Trophoblast cell (in vitro differentiated cells and primary cell): ENCODE measurements at regions not wholly inside any gene's neighbourhood (a gene's known extent, or its start where the extent isn't known, plus 50 kb on each side); places are given as distances from the start of the nearest gene placed in this dataset.
A peak's percentile ranks its signal among the peaks of the same experiment; 100 is the strongest.

Experiments used
- DNase-seq, 2 donors: peaks; one replicate each; pipeline ENCODE4 v3.0.0-alpha.2; 2016
- H2AFZ ChIP-seq: 2 replicates; pipeline ENCODE4 v1.6.1; 2013; ENCODE audit warnings: low read length, moderate library complexity, mild to moderate bottlenecking; ENCODE audit not compliant: insufficient read depth, poor library complexity
- H2AK5ac ChIP-seq: 2 replicates; pipeline ENCODE4 v1.6.1; 2013; ENCODE audit warnings: mild to moderate bottlenecking, low read length
- H2BK120ac ChIP-seq: 2 replicates; pipeline ENCODE4 v1.6.1; 2013; ENCODE audit warnings: low read length, mild to moderate bottlenecking, moderate library complexity; ENCODE audit not compliant: insufficient read depth, poor library complexity
- H2BK12ac ChIP-seq: 2 replicates; pipeline ENCODE4 v1.6.1; 2013; ENCODE audit warnings: mild to moderate bottlenecking, low read length, moderate library complexity
- H2BK5ac ChIP-seq: 2 replicates; pipeline ENCODE4 v1.6.1; 2013; ENCODE audit warnings: low read length, low read depth, moderate library complexity, mild to moderate bottlenecking; ENCODE audit not compliant: poor library complexity
- H3K14ac ChIP-seq: 2 replicates; pipeline ENCODE4 v1.6.1; 2013; ENCODE audit warnings: mild to moderate bottlenecking, low read length
- H3K18ac ChIP-seq: 2 replicates; pipeline ENCODE4 v1.6.1; 2013; ENCODE audit warnings: mild to moderate bottlenecking, low read length
- H3K23ac ChIP-seq: 2 replicates; pipeline ENCODE4 v1.6.1; 2013; ENCODE audit warnings: low read length
- H3K27ac ChIP-seq: 2 replicates; pipeline ENCODE4 v1.5.1; 2013; ENCODE audit warnings: low read depth, mild to moderate bottlenecking, inconsistent platforms, low read length, moderate library complexity
- H3K27me3 ChIP-seq: 2 replicates; pipeline ENCODE4 v1.6.1; 2013; ENCODE audit warnings: inconsistent platforms, mild to moderate bottlenecking, low read length, moderate library complexity; ENCODE audit not compliant: insufficient read depth
- H3K36me3 ChIP-seq, 2 experiments: 1 replicate in 1 of 2; 2 replicates in 1 of 2; pipeline ENCODE4 v1.6.1; 2013; ENCODE audit warnings: low read length in 2 of 2, mild to moderate bottlenecking in 2 of 2, moderate library complexity in 1 of 2; ENCODE audit not compliant: insufficient read depth in 2 of 2, control insufficient read depth in 1 of 2
- H3K4ac ChIP-seq: 2 replicates; pipeline ENCODE4 v1.6.1; 2013; ENCODE audit warnings: low read depth, mild to moderate bottlenecking, low read length, moderate library complexity
- H3K4me1 ChIP-seq, 2 experiments: 1 replicate in 1 of 2; 2 replicates in 1 of 2; pipeline ENCODE4 v1.6.1; 2013; ENCODE audit warnings: low read length in 2 of 2, mild to moderate bottlenecking in 2 of 2, moderate library complexity in 1 of 2; ENCODE audit not compliant: insufficient read depth in 2 of 2, control insufficient read depth in 1 of 2
- H3K4me2 ChIP-seq: 2 replicates; pipeline ENCODE4 v1.6.1; 2013; ENCODE audit warnings: inconsistent platforms, mild to moderate bottlenecking, low read length, moderate library complexity
- H3K4me3 ChIP-seq: 2 replicates; pipeline ENCODE4 v1.5.1; 2013; ENCODE audit warnings: mild to moderate bottlenecking, low read depth, low read length, inconsistent platforms
- H3K79me1 ChIP-seq: one replicate; pipeline ENCODE4 v1.6.1; 2013; ENCODE audit warnings: low read length
- H3K79me2 ChIP-seq: 2 replicates; pipeline ENCODE4 v1.6.1; 2013; ENCODE audit warnings: low read length, mild to moderate bottlenecking; ENCODE audit not compliant: control insufficient read depth, insufficient read depth, poor library complexity
- H3K9ac ChIP-seq: 2 replicates; pipeline ENCODE4 v1.6.1; 2013; ENCODE audit warnings: mild to moderate bottlenecking, low read length
- H3K9me3 ChIP-seq: 2 replicates; pipeline ENCODE4 v1.6.1; 2013; ENCODE audit warnings: low read depth, mild to moderate bottlenecking, control low read depth, inconsistent platforms, low read length; ENCODE audit not compliant: insufficient read depth
- H4K12ac ChIP-seq: 2 replicates; pipeline ENCODE4 v1.6.1; 2013; ENCODE audit warnings: low read depth, mild to moderate bottlenecking, low read length, moderate library complexity
- H4K8ac ChIP-seq: 2 replicates; pipeline ENCODE4 v1.6.1; 2013; ENCODE audit warnings: low read depth, mild to moderate bottlenecking, low read length, moderate library complexity
- H4K91ac ChIP-seq: one replicate; pipeline ENCODE4 v1.6.1; 2013; ENCODE audit warnings: low read depth, mild to moderate bottlenecking, low read length, moderate library complexity
- WGBS: extraction: QIAGEN DNeasy Blood & Tissue Kit; methylation state at CpG from one replicate; pipeline ENCODE4 v1.1.7; 2013; ENCODE audit warnings: missing lambda C conversion rate; ENCODE audit not compliant: insufficient read length, insufficient coverage; ENCODE audit errors: extremely low coverage; 5-methylcytosine and 5-hydroxymethylcytosine counted together

- DNase-seq = no peak
- H3K23ac ChIP-seq = no peak overlapping the region
- no peak overlapping the region for H4K8ac ChIP-seq
- H3K27me3 ChIP-seq = no peaks in the 10 kb centered on the region
- H4K91ac ChIP-seq = no peak overlapping the region
- H3K9ac ChIP-seq = no peak overlapping the region
- H3K4me1 ChIP-seq = peaks cover 4 to 9% of the 10 kb centered on the region in 2 experiments
- no peak overlapping the region for H2BK120ac ChIP-seq
- H4K12ac ChIP-seq = no peak overlapping the region
- H3K14ac ChIP-seq = no peak overlapping the region
- H2BK12ac ChIP-seq = no peak overlapping the region
- H3K9me3 ChIP-seq = no peaks in the 10 kb centered on the region
- H3K4me2 ChIP-seq = no peak overlapping the region
- H3K79me2 ChIP-seq = no peaks in the 10 kb centered on the region
- no peak overlapping the region for H3K27ac ChIP-seq
- H2AFZ ChIP-seq = no peak overlapping the region
- no peak overlapping the region for H3K18ac ChIP-seq
- no CpG with 5 or more reads among the region's 2 CpGs for WGBS
- no peak overlapping the region for H3K4ac ChIP-seq
- no peaks in the 10 kb centered on the region for H3K79me1 ChIP-seq
- no peak overlapping the region for H3K4me3 ChIP-seq
- no peak overlapping the region for H2BK5ac ChIP-seq
- no peak overlapping the region for H2AK5ac ChIP-seq
- no peaks in the 10 kb centered on the region for H3K36me3 ChIP-seq
Measured at GRCh38 chrX:40410859-40411258, 169.9 kb upstream of the ATP6AP2 start.

GRCh38 chrX:40406330-40406859 lies 174.4 kb upstream of the ATP6AP2 start:
- Histone ChIP-seq H4K8ac (no peak overlapping the region), H3K4me2 (no peak overlapping the region), H3K27me3 (no peaks in the 10 kb centered on the region), H2BK5ac (no peak overlapping the region), H3K9ac (no peak overlapping the region), H2BK12ac (no peak overlapping the region), H3K4me3 (no peak overlapping the region), H4K91ac (no peak overlapping the region), H3K23ac (no peak overlapping the region), H2BK120ac (no peak overlapping the region), H3K27ac (no peak overlapping the region), H3K36me3 (no peaks in the 10 kb centered on the region), H3K79me1 (no peaks in the 10 kb centered on the region), H3K4ac (no peak overlapping the region), H3K18ac (no peak overlapping the region), H2AK5ac (no peak overlapping the region), H3K9me3 (no peaks in the 10 kb centered on the region), H3K79me2 (no peaks in the 10 kb centered on the region), H4K12ac (no peak overlapping the region), H3K4me1 (no peaks in the 10 kb centered on the region), H2AFZ (no peak overlapping the region), H3K14ac (no peak overlapping the region)
- peak; percentile 44 to 72 for DNase-seq
- no CpG with 5 or more reads among the region's 4 CpGs for WGBS

GRCh38 chrX:40405399-40405798 lies 175.4 kb upstream of the ATP6AP2 start:
- H4K8ac ChIP-seq = no peak overlapping the region
- no peaks in the 10 kb centered on the region for H3K79me2 ChIP-seq
- H3K27ac ChIP-seq = no peak overlapping the region
- H2BK12ac ChIP-seq = no peak overlapping the region
- no peak overlapping the region for H2BK5ac ChIP-seq
- no peak overlapping the region for H3K23ac ChIP-seq
- H3K14ac ChIP-seq = no peak overlapping the region
- no peaks in the 10 kb centered on the region for H3K27me3 ChIP-seq
- no peak for DNase-seq
- H2AK5ac ChIP-seq = no peak overlapping the region
- H3K4me2 ChIP-seq = no peak overlapping the region
- no peaks in the 10 kb centered on the region for H3K4me1 ChIP-seq
- no peak overlapping the region for H3K9ac ChIP-seq
- WGBS = no CpG with 5 or more reads among the region's 3 CpGs
- H3K4me3 ChIP-seq = no peak overlapping the region
- H3K18ac ChIP-seq = no peak overlapping the region
- no peak overlapping the region for H4K91ac ChIP-seq
- no peak overlapping the region for H4K12ac ChIP-seq
- H3K4ac ChIP-seq = no peak overlapping the region
- no peaks in the 10 kb centered on the region for H3K36me3 ChIP-seq
- H3K9me3 ChIP-seq = no peaks in the 10 kb centered on the region
- no peak overlapping the region for H2BK120ac ChIP-seq
- H2AFZ ChIP-seq = no peak overlapping the region
- no peaks in the 10 kb centered on the region for H3K79me1 ChIP-seq

DNA sequence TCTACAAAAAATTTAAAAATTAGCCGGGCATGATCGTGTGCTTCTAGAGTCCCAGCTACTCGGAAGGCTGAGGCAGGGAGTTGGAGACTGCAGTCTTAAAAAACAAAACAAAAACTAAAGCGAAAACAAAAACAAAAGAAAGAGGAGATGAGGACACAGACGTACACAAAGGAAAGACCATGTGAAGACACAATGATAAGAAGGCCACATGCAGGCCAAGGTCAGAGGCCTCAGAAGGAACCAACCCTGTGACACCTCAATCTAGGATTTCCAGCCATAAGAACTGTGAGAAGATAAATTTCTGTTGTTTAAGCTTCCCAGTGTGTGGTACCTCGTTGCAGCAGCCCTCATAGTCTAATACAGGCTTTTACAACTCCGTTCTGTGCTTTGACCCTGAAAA lies 177.0 kb upstream of the ATP6AP2 start:
- Histone ChIP-seq H3K4me1 (no peaks in the 10 kb centered on the region), H3K4me2 (no peak overlapping the region), H2AK5ac (no peak overlapping the region), H4K8ac (no peak overlapping the region), H3K18ac (no peak overlapping the region), H3K23ac (no peak overlapping the region), H2BK120ac (no peak overlapping the region), H3K9me3 (no peaks in the 10 kb centered on the region), H3K27me3 (no peaks in the 10 kb centered on the region), H2AFZ (no peak overlapping the region), H4K12ac (no peak overlapping the region), H2BK12ac (no peak overlapping the region), H4K91ac (no peak overlapping the region), H3K4me3 (no peak overlapping the region), H3K79me2 (no peaks in the 10 kb centered on the region), H3K4ac (no peak overlapping the region), H3K9ac (no peak overlapping the region), H2BK5ac (no peak overlapping the region), H3K14ac (no peak overlapping the region), H3K27ac (no peak overlapping the region), H3K79me1 (no peaks in the 10 kb centered on the region), H3K36me3 (no peaks in the 10 kb centered on the region)
- WGBS = no CpG with 5 or more reads among the region's 7 CpGs
- DNase-seq = no peak
